ENCODE measurements at regions not wholly inside any gene's neighbourhood (a gene's known extent, or its start where the extent isn't known, plus 50 kb on each side); places are given as distances from the start of the nearest gene placed in this dataset.

DNA sequence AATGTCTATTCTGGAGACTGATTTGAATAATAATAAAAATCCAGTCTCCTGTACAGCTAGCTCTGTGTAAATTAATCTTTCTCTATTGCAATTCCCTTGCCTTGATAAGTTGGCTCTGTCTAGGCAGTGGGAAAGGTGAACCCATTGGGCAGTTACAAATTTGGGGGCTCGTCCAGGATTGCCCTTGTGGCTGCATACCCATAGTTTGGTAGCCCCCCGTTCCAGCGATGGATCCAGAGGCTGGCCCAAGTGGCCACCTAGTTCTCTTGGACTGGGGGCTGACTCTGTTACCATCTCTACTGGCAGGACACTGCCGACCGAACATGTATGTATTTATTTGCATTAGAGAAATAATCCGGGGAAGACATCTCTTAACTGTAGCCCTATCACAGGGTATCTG is 326.2 kb upstream of the PDGFD start:
- no peak overlapping the region for H4K91ac ChIP-seq (replicated peaks; ENCODE audit: insufficient read length, low read length)
- no peaks in the 10 kb centered on the region for H3K4me1 ChIP-seq (replicated peaks in 1 of 4; ENCODE audit: control insufficient read depth in 3 of 4, insufficient read depth in 4 of 4, low read length in 3 of 4)
- H4K5ac ChIP-seq (ENCODE audit: insufficient read length, low read depth, low read length): no peak overlapping the region
- peaks cover 33 to 36% of the 10 kb centered on the region in 2 experiments for H3K9me3 ChIP-seq (ENCODE audit: insufficient read depth in 2 of 2, low read depth in 1 of 2, low read length in 1 of 2)
- peaks cover 0 to 3% (median 0%) of the 10 kb centered on the region in 4 experiments; a peak in 1 of 8 replicates for H3K36me3 ChIP-seq (ENCODE audit: control insufficient read depth in 2 of 4, insufficient read depth in 4 of 4, low read length in 3 of 4)
- 94% methylated on average over 5 of the region's 6 CpGs; no CpG with 5 or more reads in 1 of the 2 experiments for WGBS, 2 experiments (ENCODE audit: extremely low coverage in 1 of 2, insufficient coverage in 1 of 2, insufficient read length in 1 of 2, insufficient replicate concordance in 2 of 2, low coverage in 1 of 2, low lambda C conversion rate in 2 of 2, missing lambda C conversion rate in 1 of 2)
- no peak overlapping the region for H3K23ac ChIP-seq (ENCODE audit: insufficient read length)
- no peak overlapping the region for H3K27ac ChIP-seq (ENCODE audit: low read depth, low read length)
- H3K4me3 ChIP-seq (ENCODE audit: extremely low read depth in 1 of 4, insufficient read depth in 2 of 4, low read depth in 3 of 4, low read length in 4 of 4): no peak overlapping the region
- POLR2A ChIA-PET (ENCODE audit: partially characterized antibody): no interaction called here
- H3K79me1 ChIP-seq (ENCODE audit: low read depth, low read length): no peaks in the 10 kb centered on the region
- no peaks in the 10 kb centered on the region for H4K20me1 ChIP-seq (replicated peaks in 1 of 2; ENCODE audit: control insufficient read depth in 1 of 2, insufficient read depth in 2 of 2, low read length in 2 of 2)
- no peak overlapping the region for H2BK20ac ChIP-seq (ENCODE audit: low read length)
- H2AK5ac ChIP-seq (ENCODE audit: low read depth, low read length): no peak overlapping the region
- H2AFZ ChIP-seq (ENCODE audit: low read length): no peak overlapping the region
- H3K23me2 ChIP-seq (ENCODE audit: low read depth, low read length): no peaks in the 10 kb centered on the region
- no peak overlapping the region for H3K18ac ChIP-seq (ENCODE audit: extremely low read depth, low read length)
- DNase-seq (ENCODE audit: low read depth in 1 of 2, low spot score in 2 of 2): no peak
- H2BK5ac ChIP-seq (ENCODE audit: low read depth, low read length): no peak overlapping the region
- no peak overlapping the region for H2BK120ac ChIP-seq (replicated peaks; ENCODE audit: low read depth, low read length)
- FAIRE-seq: no peak
- no peaks in the 10 kb centered on the region for H3K27me3 ChIP-seq (replicated peaks in 1 of 4; ENCODE audit: control insufficient read depth in 3 of 4, extremely low read depth in 1 of 4, insufficient read depth in 3 of 4, low read length in 3 of 4)
- H3K4me2 ChIP-seq (ENCODE audit: insufficient read depth in 1 of 2, low read depth in 2 of 2, low read length in 2 of 2): no peak overlapping the region
- no peak overlapping the region for H2BK15ac ChIP-seq (ENCODE audit: low read length)
- H3K79me2 ChIP-seq (ENCODE audit: control insufficient read depth in 1 of 2, insufficient read depth in 2 of 2, low read length in 2 of 2): no peaks in the 10 kb centered on the region
- H3K9ac ChIP-seq (replicated peaks in 1 of 4; ENCODE audit: extremely low read depth in 1 of 4, low read depth in 3 of 4, low read length in 3 of 4): no peak overlapping the region
- H4K8ac ChIP-seq (ENCODE audit: extremely low read depth, insufficient read depth, low read length): no peak overlapping the region
- H2BK12ac ChIP-seq (ENCODE audit: low read depth, low read length): no peak overlapping the region
- CTCF ChIA-PET (ENCODE audit: partially characterized antibody): interaction anchor here (1.0 kb wide), 1 partner anchor 233 kb away, joined by 3 read pairs; no protein-coding TSS in a partner anchor
- no peak overlapping the region for H3K14ac ChIP-seq (ENCODE audit: insufficient read length)
- no peak overlapping the region for H3K56ac ChIP-seq (replicated peaks; ENCODE audit: insufficient read length, low read depth, low read length)
- no peak overlapping the region for H3K4ac ChIP-seq (replicated peaks; ENCODE audit: insufficient read length, low read depth, low read length)
- TF ChIP-seq POLR2AphosphoS5 (IDR thresholded peaks at IDR 0.05; ENCODE audit: low read depth, low read length) (no peak), TAF1 (IDR thresholded peaks at IDR 0.05; ENCODE audit: low read depth, low read length) (no peak), SRF (IDR thresholded peaks at IDR 0.05; ENCODE audit: low read depth, low read length) (no peak), RXRA (IDR thresholded peaks at IDR 0.05; ENCODE audit: insufficient read depth, low read depth, low read length) (no peak), KDM4A (IDR thresholded peaks at IDR 0.05; ENCODE audit: low read depth, low read length, severe bottlenecking) (no peak), CHD2 (IDR thresholded peaks at IDR 0.05; ENCODE audit: low read length) (no peak), BACH1 (IDR thresholded peaks at IDR 0.05; ENCODE audit: low read length) (no peak), SP1 (IDR thresholded peaks at IDR 0.05; ENCODE audit: low read depth, low read length) (no peak), SIRT6 (IDR thresholded peaks at IDR 0.05; ENCODE audit: low read length) (no peak), NANOG (IDR thresholded peaks at IDR 0.05; ENCODE audit: insufficient read depth, low read depth, low read length, poor library complexity, severe bottlenecking) (no peak)
- TF ChIP-seq, protein P1, sequence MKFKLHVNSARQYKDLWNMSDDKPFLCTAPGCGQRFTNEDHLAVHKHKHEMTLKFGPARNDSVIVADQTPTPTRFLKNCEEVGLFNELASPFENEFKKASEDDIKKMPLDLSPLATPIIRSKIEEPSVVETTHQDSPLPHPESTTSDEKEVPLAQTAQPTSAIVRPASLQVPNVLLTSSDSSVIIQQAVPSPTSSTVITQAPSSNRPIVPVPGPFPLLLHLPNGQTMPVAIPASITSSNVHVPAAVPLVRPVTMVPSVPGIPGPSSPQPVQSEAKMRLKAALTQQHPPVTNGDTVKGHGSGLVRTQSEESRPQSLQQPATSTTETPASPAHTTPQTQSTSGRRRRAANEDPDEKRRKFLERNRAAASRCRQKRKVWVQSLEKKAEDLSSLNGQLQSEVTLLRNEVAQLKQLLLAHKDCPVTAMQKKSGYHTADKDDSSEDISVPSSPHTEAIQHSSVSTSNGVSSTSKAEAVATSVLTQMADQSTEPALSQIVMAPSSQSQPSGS (IDR thresholded peaks at IDR 0.05; ENCODE audit: low read length): no peak
- TF ChIP-seq, protein P2, sequence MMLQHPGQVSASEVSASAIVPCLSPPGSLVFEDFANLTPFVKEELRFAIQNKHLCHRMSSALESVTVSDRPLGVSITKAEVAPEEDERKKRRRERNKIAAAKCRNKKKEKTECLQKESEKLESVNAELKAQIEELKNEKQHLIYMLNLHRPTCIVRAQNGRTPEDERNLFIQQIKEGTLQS (IDR thresholded peaks at IDR 0.05; ENCODE audit: insufficient read depth, low read depth, low read length): no peak

All from H1 (cell line).